OCI-LY7 (cell line): ENCODE measurements at regions not wholly inside any gene's neighbourhood (a gene's known extent, or its start where the extent isn't known, plus 50 kb on each side); places are given as distances from the start of the nearest gene placed in this dataset.

ENCODE experiments used
- CTCF ChIP-seq: fragments of 200-600 bp; sonication (generic); conservative IDR thresholded peaks from 2 replicates; pipeline ENCODE4 v1.5.1; 2014; ENCODE audit warnings: mild to moderate bottlenecking, antibody characterized with exemption, low read length, moderate library complexity, mixed read lengths
- EZH2phosphoT487 ChIP-seq: fragments of 200-600 bp; sonication (generic); IDR thresholded peaks from 2 replicates; pipeline ENCODE4 v1.6.1; 2018; ENCODE audit warnings: low read depth, borderline replicate concordance, mild to moderate bottlenecking, mixed run types, antibody characterized with exemption, low read length, moderate library complexity, mixed read lengths

DNA sequence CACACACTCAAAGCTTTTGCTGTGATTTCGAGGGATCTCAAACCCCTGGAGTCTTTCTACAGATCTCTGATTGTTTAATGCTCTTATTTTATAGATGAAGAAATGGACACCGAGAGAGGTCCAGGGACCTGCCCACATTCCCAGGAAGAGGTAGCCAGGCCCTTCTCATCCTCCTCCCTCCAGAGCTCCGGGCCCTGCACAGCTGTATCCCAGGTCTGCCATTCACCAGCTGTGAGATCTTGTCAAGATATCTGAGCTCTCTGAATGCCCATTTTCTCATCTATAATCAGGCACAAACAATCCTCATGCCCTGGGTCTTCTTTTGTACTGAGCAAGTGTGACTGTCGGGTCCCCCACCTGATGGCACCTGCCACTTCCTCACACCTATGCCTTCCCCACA is 98.2 kb upstream of the ALX4 start:
- TF ChIP-seq CTCF (no peak), EZH2phosphoT487 (no peak)
